Lung (tissue), 11 donors: ENCODE measurements at regions not wholly inside any gene's neighbourhood (a gene's known extent, or its start where the extent isn't known, plus 50 kb on each side); places are given as distances from the start of the nearest gene placed in this dataset.

ENCODE experiments used
- ATAC-seq: fragments of 200-7000 bp; cut with Tn5 transposase; one replicate; pipeline ENCODE4 v1.9.1; 2020; ENCODE audit warnings: moderate number of reproducible peaks; ENCODE audit not compliant: insufficient read depth, low FRiP score
- DNase-seq, 3 donors: peaks; one replicate each; pipeline ENCODE4 v3.0.0-alpha.2; 2013 to 2017
- H3K27ac ChIP-seq, 2 donors: one replicate each; pipeline ENCODE4 v1.5.1; 2013; ENCODE audit warnings: mild to moderate bottlenecking in 2 of 2, moderate library complexity in 2 of 2, control low read depth in 1 of 2, inconsistent platforms in 1 of 2, low read depth in 1 of 2, low read length in 1 of 2
- H3K27me3 ChIP-seq, 3 donors: one replicate each; pipeline ENCODE4 v1.5.1; 2013; ENCODE audit warnings: low read length in 2 of 3; ENCODE audit not compliant: control insufficient read depth in 3 of 3, insufficient read depth in 3 of 3
- H3K36me3 ChIP-seq, 4 donors: one replicate each; pipeline ENCODE4 v1.5.1; 2013; ENCODE audit warnings: low read length in 4 of 4, mild to moderate bottlenecking in 1 of 4, moderate library complexity in 1 of 4; ENCODE audit not compliant: control insufficient read depth in 4 of 4, insufficient read depth in 4 of 4
- H3K4me1 ChIP-seq, 5 donors: one replicate each; pipeline ENCODE4 v1.5.1; 2013; ENCODE audit warnings: low read length in 5 of 5, mild to moderate bottlenecking in 2 of 5, moderate library complexity in 1 of 5; ENCODE audit not compliant: control insufficient read depth in 5 of 5, insufficient read depth in 5 of 5
- H3K4me3 ChIP-seq: one replicate; pipeline ENCODE4 v1.5.1; 2013; ENCODE audit warnings: mild to moderate bottlenecking, control low read depth, moderate library complexity
- H3K9ac ChIP-seq, 2 donors: one replicate each; pipeline ENCODE4 v1.5.1; 2013; ENCODE audit warnings: low read length in 2 of 2, control low read depth in 1 of 2; ENCODE audit not compliant: insufficient read depth in 1 of 2
- H3K9me3 ChIP-seq, 4 donors: one replicate each; pipeline ENCODE4 v1.5.1; 2013; ENCODE audit warnings: low read length in 3 of 4, mild to moderate bottlenecking in 1 of 4, moderate library complexity in 1 of 4; ENCODE audit not compliant: control insufficient read depth in 4 of 4, insufficient read depth in 3 of 4
- WGBS, 2 donors: extraction: QIAGEN DNeasy Blood & Tissue Kit; methylation state at CpG; one replicate each; pipeline ENCODE4 v1.1.7; 2013; 5-methylcytosine and 5-hydroxymethylcytosine counted together
- TF ChIP-seq, protein P1 (sequence below): IDR thresholded peaks from 2 replicates; pipeline ENCODE4 v1.5.1; 2012; ENCODE audit warnings: mild to moderate bottlenecking; ENCODE audit errors: control extremely low read depth, extremely low read depth
- donor health status: control.
- donor health status: control.
- donor health status: Bipolar disorder and iron deficiency.
- donor health status: healthy.
- donor health status: DM: yes; HTN: yes; CAD: no.

DNA sequence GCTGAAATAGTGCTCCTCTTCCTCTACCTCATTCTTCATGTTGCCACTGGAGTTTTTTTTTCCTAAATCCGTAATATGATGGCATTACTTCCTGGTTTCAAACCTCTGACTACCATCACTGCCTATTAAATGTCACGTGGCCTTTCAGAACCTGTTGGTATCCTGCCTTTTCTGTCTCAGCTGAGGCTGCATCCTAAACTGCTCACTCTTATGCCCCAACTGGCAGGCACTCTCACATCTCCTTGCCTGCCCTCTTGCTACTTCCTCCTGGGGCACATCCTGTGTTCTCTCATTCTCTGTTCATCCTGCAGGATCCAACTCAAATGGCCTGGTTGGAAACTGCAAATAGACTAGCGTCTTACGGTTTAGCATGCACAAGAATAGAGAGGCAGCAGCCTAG is 468.1 kb upstream of the FANCL start:
- DNase-seq, result no peak
- WGBS, 2 donors, result 79 to 83% methylated on average over 4 of the region's 4 CpGs
- ATAC-seq, result no peak
- Histone ChIP-seq H3K9me3 (peaks cover 0 to 2% (median 0%) of the 10 kb centered on the region in 4 donors), H3K27me3 (no peaks in the 10 kb centered on the region), H3K4me1 (no peaks in the 10 kb centered on the region), H3K27ac (no peak overlapping the region), H3K9ac (no peak overlapping the region), H3K4me3 (no peak overlapping the region), H3K36me3 (no peaks in the 10 kb centered on the region)
- TF ChIP-seq, protein P1, sequence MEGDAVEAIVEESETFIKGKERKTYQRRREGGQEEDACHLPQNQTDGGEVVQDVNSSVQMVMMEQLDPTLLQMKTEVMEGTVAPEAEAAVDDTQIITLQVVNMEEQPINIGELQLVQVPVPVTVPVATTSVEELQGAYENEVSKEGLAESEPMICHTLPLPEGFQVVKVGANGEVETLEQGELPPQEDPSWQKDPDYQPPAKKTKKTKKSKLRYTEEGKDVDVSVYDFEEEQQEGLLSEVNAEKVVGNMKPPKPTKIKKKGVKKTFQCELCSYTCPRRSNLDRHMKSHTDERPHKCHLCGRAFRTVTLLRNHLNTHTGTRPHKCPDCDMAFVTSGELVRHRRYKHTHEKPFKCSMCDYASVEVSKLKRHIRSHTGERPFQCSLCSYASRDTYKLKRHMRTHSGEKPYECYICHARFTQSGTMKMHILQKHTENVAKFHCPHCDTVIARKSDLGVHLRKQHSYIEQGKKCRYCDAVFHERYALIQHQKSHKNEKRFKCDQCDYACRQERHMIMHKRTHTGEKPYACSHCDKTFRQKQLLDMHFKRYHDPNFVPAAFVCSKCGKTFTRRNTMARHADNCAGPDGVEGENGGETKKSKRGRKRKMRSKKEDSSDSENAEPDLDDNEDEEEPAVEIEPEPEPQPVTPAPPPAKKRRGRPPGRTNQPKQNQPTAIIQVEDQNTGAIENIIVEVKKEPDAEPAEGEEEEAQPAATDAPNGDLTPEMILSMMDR, result no peak

DNA sequence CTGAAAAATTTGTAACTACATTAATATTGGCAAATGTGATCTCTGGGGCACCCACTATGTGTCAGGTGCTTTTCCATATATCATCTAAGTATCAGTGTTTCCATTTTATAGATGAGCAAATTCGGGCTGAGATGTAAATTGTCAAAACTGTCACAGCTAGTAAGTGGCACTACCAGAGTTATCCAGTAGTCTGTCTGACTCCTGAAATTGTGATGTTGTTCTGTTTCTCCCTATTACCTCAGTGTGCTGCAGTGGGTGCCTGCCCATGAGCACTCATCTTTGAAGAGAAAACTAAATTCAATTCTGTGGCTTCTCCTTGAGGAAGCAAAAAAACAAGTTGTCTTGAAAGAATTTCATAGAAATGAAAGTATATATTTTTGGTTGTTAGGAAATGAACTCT is 467.4 kb upstream of the FANCL start:
- peaks cover 0 to 1% (median 0%) of the 10 kb centered on the region in 4 donors for H3K9me3 ChIP-seq
- no peaks in the 10 kb centered on the region for H3K36me3 ChIP-seq
- H3K9ac ChIP-seq, result no peak overlapping the region
- no peaks in the 10 kb centered on the region for H3K27me3 ChIP-seq
- DNase-seq (no peak), ATAC-seq (no peak)
- H3K4me1 ChIP-seq, result no peaks in the 10 kb centered on the region
- no peak overlapping the region for H3K4me3 ChIP-seq
- WGBS, 2 donors, result 80 to 83% methylated on average over 1 of the region's 1 CpG
- H3K27ac ChIP-seq, result no peak overlapping the region
- TF ChIP-seq, protein P1, result no peak

DNA sequence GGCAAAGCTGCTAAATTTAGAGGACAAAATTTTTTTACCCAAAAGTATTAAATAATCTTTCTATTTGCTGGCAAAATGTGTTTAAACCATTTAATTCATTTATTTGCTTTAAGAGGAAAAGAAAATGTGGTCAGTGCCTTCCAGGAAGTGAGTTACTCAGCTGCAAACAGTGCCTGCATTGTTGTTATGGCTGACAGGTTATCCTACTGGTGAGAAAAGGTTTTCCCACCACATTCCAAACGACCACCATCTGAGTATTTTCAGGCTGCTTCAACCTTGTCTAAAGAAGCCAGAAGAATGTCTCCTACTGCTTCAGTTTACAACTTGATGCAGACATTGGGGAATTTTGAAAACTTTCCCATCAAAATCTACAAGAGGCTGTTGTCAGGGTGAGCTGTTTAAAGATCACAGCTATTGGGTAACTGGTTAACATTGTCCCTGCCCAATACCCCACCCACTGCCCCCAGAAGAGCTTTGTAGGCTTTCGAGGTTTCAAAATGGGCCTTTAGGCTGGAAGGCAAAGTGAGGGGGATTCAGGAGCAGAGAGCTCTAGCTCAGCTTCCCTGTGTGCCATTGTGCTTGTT is 461.3 kb upstream of the FANCL start:
- Histone ChIP-seq H3K9ac (no peak overlapping the region), H3K27ac (no peak overlapping the region), H3K27me3 (no peaks in the 10 kb centered on the region), H3K4me1 (no peaks in the 10 kb centered on the region), H3K4me3 (no peak overlapping the region), H3K9me3 (no peaks in the 10 kb centered on the region), H3K36me3 (no peaks in the 10 kb centered on the region)
- DNase-seq (no peak), ATAC-seq (no peak)
- TF ChIP-seq, protein P1, result no peak
- WGBS, 2 donors, result 40 to 41% methylated on average over 2 of the region's 2 CpGs
